Stimulated activated memory B cell treated with anti-CD40 and anti-IgM and Interleukin-4, amounts not matched to agents 10 μg/mL and 1 μg/mL and 100 μg/mL, for 72 hours (primary cell): ENCODE measurements at regions not wholly inside any gene's neighbourhood (a gene's known extent, or its start where the extent isn't known, plus 50 kb on each side); places are given as distances from the start of the nearest gene placed in this dataset.

ENCODE experiments used
- ATAC-seq: fragments of 150-1000 bp; cut with Tn5 transposase; 2 replicates; pipeline ENCODE4 v1.10.0; 2021
- H3K27ac Mint-ChIP-seq: one replicate; pipeline ENCODE4 v1.8.0; 2022; ENCODE audit warnings: mild to moderate bottlenecking, mixed read lengths
- H3K27me3 Mint-ChIP-seq: one replicate; pipeline ENCODE4 v1.8.0; 2022; ENCODE audit warnings: mixed read lengths
- H3K36me3 Mint-ChIP-seq: one replicate; pipeline ENCODE4 v1.8.0; 2022; ENCODE audit warnings: mixed read lengths
- H3K4me1 Mint-ChIP-seq: one replicate; pipeline ENCODE4 v1.8.0; 2022; ENCODE audit warnings: mixed read lengths
- H3K4me3 Mint-ChIP-seq: one replicate; pipeline ENCODE4 v1.8.0; 2022; ENCODE audit warnings: mild to moderate bottlenecking, moderate library complexity, mixed read lengths
- H3K9me3 Mint-ChIP-seq: one replicate; pipeline ENCODE4 v1.8.0; 2022; ENCODE audit warnings: mixed read lengths

DNA sequence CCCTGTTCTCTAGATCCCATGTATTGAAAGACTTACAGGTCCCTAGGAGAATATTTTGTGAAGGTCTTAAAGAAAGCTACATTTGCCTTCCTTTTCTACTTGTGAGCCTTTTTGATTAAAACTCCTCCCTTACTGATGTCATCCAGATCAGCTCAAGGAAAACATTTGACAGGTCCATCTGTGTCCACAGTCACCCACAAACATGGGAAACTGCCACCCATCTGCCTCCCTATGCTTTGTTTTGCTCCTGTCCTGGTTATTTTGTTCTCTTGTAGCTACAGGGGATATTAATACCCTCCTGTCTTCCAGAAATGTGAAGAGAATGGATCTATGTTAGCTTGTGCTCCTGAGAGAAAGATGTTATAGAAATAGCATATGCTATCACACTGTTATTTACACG, 203.6 kb upstream of the GALNT5 start:
- H3K36me3 Mint-ChIP-seq, result no peaks in the 10 kb centered on the region
- ATAC-seq, result no peak
- H3K4me3 Mint-ChIP-seq, result no peak overlapping the region
- no peak overlapping the region for H3K27ac Mint-ChIP-seq
- no peaks in the 10 kb centered on the region for H3K9me3 Mint-ChIP-seq
- no peaks in the 10 kb centered on the region for H3K27me3 Mint-ChIP-seq
- H3K4me1 Mint-ChIP-seq, result no peaks in the 10 kb centered on the region

DNA sequence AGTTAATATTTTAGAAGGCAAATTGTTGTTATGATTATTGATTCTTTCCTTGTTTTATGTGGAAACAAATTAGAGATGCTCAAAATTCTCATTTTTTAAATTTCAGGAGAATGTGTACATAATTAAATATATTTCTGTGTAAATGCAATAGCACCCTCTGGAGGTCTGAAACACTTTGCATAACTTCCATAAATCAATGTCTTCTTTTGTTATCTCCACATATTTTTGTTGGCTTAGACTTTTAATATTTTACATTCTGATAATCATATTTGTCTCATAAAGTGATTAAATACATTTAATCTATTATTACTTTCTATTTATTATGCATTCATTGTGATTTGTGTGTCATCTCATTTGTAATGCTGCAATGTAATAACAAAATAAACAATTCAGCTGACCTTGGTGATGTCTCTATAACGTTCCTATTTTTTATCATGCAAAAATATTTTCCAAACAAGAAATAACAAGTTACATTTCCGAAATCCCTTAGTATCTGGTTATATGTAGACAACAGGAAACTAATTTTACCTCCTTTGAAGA, 201.8 kb upstream of the GALNT5 start:
- Mint-ChIP-seq H3K4me1 (no peaks in the 10 kb centered on the region), H3K27me3 (no peaks in the 10 kb centered on the region), H3K9me3 (no peaks in the 10 kb centered on the region), H3K4me3 (no peak overlapping the region), H3K27ac (no peak overlapping the region), H3K36me3 (no peaks in the 10 kb centered on the region)
- no peak for ATAC-seq

DNA sequence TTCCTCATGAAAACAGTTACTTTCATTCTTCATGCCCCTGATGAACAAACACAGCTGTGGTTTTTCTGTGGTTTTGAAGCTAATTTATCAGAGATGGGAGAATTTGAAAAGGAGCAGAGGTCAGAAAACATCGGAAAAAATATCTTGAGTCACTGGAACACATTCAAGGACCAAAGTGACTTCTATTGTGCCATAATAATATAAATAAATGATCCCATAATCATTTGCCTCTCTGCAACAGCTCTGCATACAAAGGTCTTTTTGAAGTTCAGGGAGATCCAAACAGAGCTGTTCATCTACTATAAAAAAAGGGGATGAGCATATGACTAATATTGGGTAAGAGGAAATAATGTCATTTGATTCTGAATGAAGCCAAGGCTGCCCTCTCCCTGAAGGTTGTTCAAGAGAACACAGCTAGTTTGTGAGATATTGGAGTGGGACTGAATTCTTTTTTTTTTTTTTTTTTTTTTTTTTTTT, 201.3 kb upstream of the GALNT5 start:
- H3K27me3 Mint-ChIP-seq, result no peaks in the 10 kb centered on the region
- no peak for ATAC-seq
- H3K9me3 Mint-ChIP-seq, result no peaks in the 10 kb centered on the region
- H3K27ac Mint-ChIP-seq, result no peak overlapping the region
- no peak overlapping the region for H3K4me3 Mint-ChIP-seq
- H3K4me1 Mint-ChIP-seq, result no peaks in the 10 kb centered on the region
- no peaks in the 10 kb centered on the region for H3K36me3 Mint-ChIP-seq

DNA sequence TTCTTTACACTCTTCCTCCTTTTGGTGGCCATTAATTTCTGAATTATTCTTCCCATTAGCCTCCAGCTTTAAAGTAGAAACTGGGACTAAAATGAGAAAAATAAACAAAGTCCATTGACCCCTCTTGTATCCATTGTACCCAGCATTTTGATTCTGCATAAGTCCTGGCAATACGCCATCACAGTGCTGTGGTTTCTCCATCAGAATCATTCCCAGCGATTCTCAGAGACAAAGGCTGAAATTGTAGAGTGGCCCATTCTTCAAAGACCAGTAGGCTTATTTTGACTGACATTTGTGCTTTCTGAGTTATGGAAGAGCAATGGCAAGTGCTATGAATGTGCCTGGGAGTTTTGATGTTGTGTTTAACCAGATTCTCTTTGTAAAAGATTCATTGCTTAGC, 199.3 kb upstream of the GALNT5 start:
- no peaks in the 10 kb centered on the region for H3K4me1 Mint-ChIP-seq
- H3K4me3 Mint-ChIP-seq, result no peak overlapping the region
- no peak overlapping the region for H3K27ac Mint-ChIP-seq
- no peak for ATAC-seq
- H3K27me3 Mint-ChIP-seq, result no peaks in the 10 kb centered on the region
- H3K36me3 Mint-ChIP-seq, result no peaks in the 10 kb centered on the region
- H3K9me3 Mint-ChIP-seq, result no peaks in the 10 kb centered on the region

DNA sequence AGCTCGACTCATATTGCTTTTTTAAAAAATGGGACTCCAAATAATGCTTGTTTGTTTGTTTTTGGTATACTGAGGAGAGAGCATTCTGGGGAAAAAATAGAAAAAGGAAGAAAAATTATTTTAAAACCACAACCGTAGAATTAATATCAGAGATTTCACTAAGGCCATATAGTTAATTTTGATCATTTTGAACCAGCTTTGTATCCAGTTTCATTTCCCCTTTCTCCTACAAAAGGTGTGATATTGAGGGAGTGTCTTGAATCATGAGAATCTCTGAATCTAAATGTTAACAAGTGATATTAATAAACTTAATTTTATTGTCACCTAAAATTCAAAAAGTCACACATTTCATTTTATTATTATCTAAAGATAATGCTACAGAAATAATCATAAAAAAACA, 198.5 kb upstream of the GALNT5 start:
- no peaks in the 10 kb centered on the region for H3K4me1 Mint-ChIP-seq
- ATAC-seq, result no peak
- no peak overlapping the region for H3K4me3 Mint-ChIP-seq
- H3K27ac Mint-ChIP-seq, result no peak overlapping the region
- H3K27me3 Mint-ChIP-seq, result no peaks in the 10 kb centered on the region
- H3K36me3 Mint-ChIP-seq, result no peaks in the 10 kb centered on the region
- H3K9me3 Mint-ChIP-seq, result no peaks in the 10 kb centered on the region

- Mint-ChIP-seq H3K27ac (no peak overlapping the region), H3K36me3 (no peaks in the 10 kb centered on the region), H3K4me1 (no peaks in the 10 kb centered on the region), H3K9me3 (no peaks in the 10 kb centered on the region), H3K27me3 (no peaks in the 10 kb centered on the region), H3K4me3 (no peak overlapping the region)
- no peak for ATAC-seq
Observed at GRCh38 chr2:157061799-157062198, 195.7 kb upstream of the GALNT5 start.

DNA sequence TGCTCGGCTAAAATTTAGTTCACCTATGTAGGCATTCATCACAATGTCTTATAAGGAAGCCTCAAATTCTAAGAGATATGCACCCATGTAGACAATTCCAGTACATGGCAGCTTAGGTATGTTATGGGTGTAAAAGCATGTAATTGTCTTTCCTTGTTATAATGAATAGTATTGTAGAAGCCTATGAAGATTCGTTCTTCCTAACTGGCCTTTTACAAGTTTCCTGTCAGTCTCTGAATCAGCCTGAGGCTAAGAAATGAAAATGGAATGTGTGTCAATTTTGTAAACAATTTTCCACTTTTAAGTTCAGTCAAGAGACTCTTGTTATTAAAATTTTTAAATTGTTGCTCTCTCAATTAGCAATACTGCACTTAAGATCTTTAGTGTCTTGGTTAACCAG, 189.9 kb upstream of the GALNT5 start:
- Mint-ChIP-seq H3K27ac (no peak overlapping the region), H3K36me3 (no peaks in the 10 kb centered on the region), H3K4me3 (no peak overlapping the region), H3K9me3 (peaks cover 3% of the 10 kb centered on the region), H3K4me1 (no peaks in the 10 kb centered on the region), H3K27me3 (peaks cover 14% of the 10 kb centered on the region)
- ATAC-seq, result no peak

- no peaks in the 10 kb centered on the region for H3K36me3 Mint-ChIP-seq
- no peak overlapping the region for H3K27ac Mint-ChIP-seq
- H3K4me1 Mint-ChIP-seq, result no peaks in the 10 kb centered on the region
- no peak for ATAC-seq
- peaks cover 14% of the 10 kb centered on the region for H3K27me3 Mint-ChIP-seq
- H3K4me3 Mint-ChIP-seq, result no peak overlapping the region
- H3K9me3 Mint-ChIP-seq, result peaks cover 3% of the 10 kb centered on the region
Observed at GRCh38 chr2:157068237-157068636, 189.3 kb upstream of the GALNT5 start.

DNA sequence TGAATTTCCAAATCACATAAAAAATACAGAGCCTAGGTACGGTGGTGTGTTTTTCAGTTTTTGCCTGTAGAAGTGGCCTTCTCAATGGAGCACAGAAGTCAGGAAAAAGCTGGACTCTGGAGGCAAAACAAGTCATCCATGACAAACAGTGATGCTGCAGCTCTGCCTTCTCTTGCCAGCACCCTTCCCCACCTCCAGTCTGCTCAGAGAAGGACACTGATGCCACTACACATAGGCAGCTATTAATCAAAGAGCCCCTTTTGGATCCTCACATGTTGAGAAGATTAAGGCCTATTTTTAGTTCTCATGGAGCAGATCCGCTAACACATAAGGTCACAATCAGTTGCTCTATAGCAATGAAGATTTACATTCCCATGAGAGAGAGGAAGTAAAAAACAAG, 181.6 kb upstream of the GALNT5 start:
- ATAC-seq, result no peak

DNA sequence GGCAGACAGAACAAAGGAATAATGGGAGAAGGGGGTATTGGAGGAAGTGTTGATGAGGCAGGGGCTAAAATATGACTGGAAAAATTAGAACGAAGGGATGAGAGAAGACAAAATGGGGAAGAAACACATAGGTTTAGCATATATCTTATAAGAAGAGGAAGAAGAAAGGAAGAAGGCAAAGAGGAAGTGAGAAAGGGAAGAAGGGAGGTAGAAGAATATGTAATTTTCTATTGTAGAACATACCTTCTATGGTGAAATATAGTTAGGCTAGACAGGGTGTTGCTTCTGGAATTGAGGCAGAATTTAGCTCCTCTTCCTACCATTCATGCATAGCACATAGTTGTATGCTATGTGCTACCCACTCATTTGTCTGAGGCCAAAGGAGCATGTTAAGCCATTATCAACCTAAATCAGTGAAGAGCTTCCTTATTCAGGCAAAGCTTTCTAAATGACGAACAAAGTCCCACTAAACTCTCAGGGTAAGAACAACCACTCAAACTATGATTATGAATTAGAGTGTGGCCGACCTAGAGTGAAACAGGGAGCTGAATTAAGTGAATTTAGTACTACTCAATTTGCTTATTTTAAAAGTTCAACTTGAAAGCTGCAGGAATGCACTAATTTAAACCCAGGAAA, 180.9 kb upstream of the GALNT5 start:
- Mint-ChIP-seq H3K9me3 (no peaks in the 10 kb centered on the region), H3K36me3 (no peaks in the 10 kb centered on the region), H3K4me1 (peaks cover 7% of the 10 kb centered on the region), H3K4me3 (no peak overlapping the region), H3K27me3 (no peaks in the 10 kb centered on the region), H3K27ac (no peak overlapping the region)
- no peak for ATAC-seq

More for the DNA sequence above, 181.6 kb upstream of the GALNT5 start:
- Mint-ChIP-seq H3K4me1 (peaks cover 7% of the 10 kb centered on the region), H3K9me3 (no peaks in the 10 kb centered on the region), H3K27me3 (no peaks in the 10 kb centered on the region), H3K36me3 (no peaks in the 10 kb centered on the region), H3K27ac (no peak overlapping the region), H3K4me3 (no peak overlapping the region)

DNA sequence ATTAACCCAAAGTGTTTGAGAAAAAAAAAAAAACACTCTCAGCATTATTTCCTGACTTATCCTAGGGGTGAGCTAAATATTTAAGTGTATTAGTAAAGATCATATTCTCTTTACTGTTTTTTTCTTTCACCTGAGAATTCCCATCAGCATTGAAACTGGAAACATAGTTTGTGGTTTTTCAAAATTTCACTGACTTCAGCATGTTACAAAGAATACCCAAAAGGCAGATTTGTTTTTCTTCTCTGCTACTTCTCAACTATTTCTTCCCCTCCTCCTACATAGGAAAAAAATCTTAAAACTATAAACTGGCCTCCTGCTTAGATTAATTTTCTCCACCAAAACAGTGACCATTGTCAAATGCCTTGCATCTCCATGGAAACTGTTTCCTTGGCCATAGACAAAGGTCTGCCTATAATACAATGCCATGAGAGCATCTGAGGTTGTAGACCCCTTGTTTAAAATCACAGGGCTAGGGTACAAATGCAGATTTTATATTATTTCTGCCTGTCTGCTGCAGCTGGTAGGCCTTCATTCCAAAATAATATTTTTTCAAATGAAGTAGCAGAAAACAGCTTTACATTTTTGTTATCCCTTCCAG, 179.7 kb upstream of the GALNT5 start:
- no peak overlapping the region for H3K4me3 Mint-ChIP-seq
- no peak for ATAC-seq
- H3K9me3 Mint-ChIP-seq, result no peaks in the 10 kb centered on the region
- H3K27ac Mint-ChIP-seq, result no peak overlapping the region
- H3K36me3 Mint-ChIP-seq, result no peaks in the 10 kb centered on the region
- no peaks in the 10 kb centered on the region for H3K27me3 Mint-ChIP-seq
- peaks cover 7% of the 10 kb centered on the region for H3K4me1 Mint-ChIP-seq

- Mint-ChIP-seq H3K4me3 (no peak overlapping the region), H3K36me3 (no peaks in the 10 kb centered on the region), H3K9me3 (no peaks in the 10 kb centered on the region), H3K4me1 (no peaks in the 10 kb centered on the region), H3K27me3 (no peaks in the 10 kb centered on the region), H3K27ac (no peak overlapping the region)
- no peak for ATAC-seq
Observed at GRCh38 chr2:157082950-157083349, 174.6 kb upstream of the GALNT5 start.

GRCh38 chr2:157085522-157085921, 172.0 kb upstream of the GALNT5 start:
- Mint-ChIP-seq H3K27ac (no peak overlapping the region), H3K27me3 (no peaks in the 10 kb centered on the region), H3K4me3 (no peak overlapping the region), H3K36me3 (no peaks in the 10 kb centered on the region), H3K4me1 (no peaks in the 10 kb centered on the region), H3K9me3 (no peaks in the 10 kb centered on the region)
- ATAC-seq, result no peak

- H3K4me3 Mint-ChIP-seq, result no peak overlapping the region
- no peaks in the 10 kb centered on the region for H3K9me3 Mint-ChIP-seq
- H3K27ac Mint-ChIP-seq, result no peak overlapping the region
- no peaks in the 10 kb centered on the region for H3K27me3 Mint-ChIP-seq
- H3K36me3 Mint-ChIP-seq, result no peaks in the 10 kb centered on the region
- H3K4me1 Mint-ChIP-seq, result no peaks in the 10 kb centered on the region
- no peak for ATAC-seq
Observed at GRCh38 chr2:157087373-157088002, 170.0 kb upstream of the GALNT5 start.

- H3K9me3 Mint-ChIP-seq, result no peaks in the 10 kb centered on the region
- H3K27me3 Mint-ChIP-seq, result no peaks in the 10 kb centered on the region
- no peaks in the 10 kb centered on the region for H3K4me1 Mint-ChIP-seq
- no peak overlapping the region for H3K27ac Mint-ChIP-seq
- no peak overlapping the region for H3K4me3 Mint-ChIP-seq
- H3K36me3 Mint-ChIP-seq, result no peaks in the 10 kb centered on the region
- ATAC-seq, result no peak
Observed at GRCh38 chr2:157093666-157094065, 163.8 kb upstream of the GALNT5 start.

DNA sequence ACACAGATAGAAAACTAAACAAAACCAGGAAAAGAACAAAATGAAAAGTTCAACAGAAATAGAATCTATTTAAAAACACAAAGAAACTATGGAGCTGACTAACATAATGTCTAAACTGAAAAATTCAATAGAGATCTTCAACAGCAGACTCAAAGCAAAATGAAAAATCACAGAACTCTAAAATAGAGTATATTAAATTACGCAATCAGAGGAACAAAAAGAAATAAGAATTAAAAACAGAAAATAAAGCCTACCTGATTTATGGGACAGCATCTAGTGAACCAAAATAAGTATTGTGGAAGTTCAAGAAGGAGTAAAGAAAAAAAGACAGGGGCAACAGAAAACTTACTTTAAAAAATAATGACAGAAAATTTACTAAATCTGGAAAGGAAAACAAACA, 152.1 kb upstream of the GALNT5 start:
- Mint-ChIP-seq H3K27ac (no peak overlapping the region), H3K4me3 (no peak overlapping the region), H3K4me1 (no peaks in the 10 kb centered on the region), H3K36me3 (no peaks in the 10 kb centered on the region), H3K9me3 (peaks cover 7% of the 10 kb centered on the region), H3K27me3 (peaks cover 15% of the 10 kb centered on the region)
- no peak for ATAC-seq
